ENCODE measurements at regions not wholly inside any gene's neighbourhood (a gene's known extent, or its start where the extent isn't known, plus 50 kb on each side); places are given as distances from the start of the nearest gene placed in this dataset.
"Not testable (repeated sequence)": the region's sequence is repeated elsewhere in the genome, so short reads cannot be mapped to it uniquely, and the experiment has no call there.

DNA sequence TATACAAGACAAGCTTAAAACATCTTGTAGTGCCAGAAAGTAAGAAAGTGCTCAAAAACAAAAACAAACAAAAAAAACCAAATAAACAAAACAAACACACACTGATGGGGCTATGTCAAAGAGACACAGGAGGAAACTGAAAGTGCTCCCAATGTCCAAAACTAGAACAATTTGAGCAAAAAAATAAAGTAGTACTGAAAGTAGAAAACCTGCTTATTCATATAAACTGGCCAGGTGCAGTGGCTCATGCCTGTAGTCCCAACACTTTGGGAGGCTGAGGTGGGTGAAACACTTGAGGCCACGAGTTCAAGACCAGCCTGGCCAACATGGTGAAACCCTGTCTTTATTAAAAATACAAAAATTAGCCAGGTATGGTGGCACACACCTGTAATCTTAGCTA lies 129.9 kb downstream of the GLUL start:
- DNase-seq (ENCODE audit: low read depth in 3 of 3, low spot score in 1 of 3): no peak

DNA sequence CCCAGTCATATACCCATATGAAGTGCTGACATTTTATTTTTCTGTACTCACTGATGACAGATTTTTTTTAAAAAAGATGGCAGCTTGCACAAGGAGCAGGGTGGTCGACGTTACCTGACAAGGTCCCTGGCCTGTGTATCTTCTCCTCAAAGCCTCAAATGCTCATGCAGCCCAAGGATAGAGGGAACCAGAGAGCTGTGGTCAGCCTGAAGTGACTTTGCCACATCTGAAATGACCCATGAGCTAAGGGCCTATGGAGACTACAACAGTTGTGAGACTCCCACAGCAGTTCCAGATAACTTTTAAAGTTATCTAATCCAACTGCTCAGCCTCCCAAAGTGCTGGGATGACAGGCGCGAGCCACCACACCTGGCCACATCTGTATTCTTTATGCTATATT lies 131.1 kb downstream of the GLUL start:
- DNase-seq (ENCODE audit: low read depth in 3 of 3, low spot score in 1 of 3): no peak

DNA sequence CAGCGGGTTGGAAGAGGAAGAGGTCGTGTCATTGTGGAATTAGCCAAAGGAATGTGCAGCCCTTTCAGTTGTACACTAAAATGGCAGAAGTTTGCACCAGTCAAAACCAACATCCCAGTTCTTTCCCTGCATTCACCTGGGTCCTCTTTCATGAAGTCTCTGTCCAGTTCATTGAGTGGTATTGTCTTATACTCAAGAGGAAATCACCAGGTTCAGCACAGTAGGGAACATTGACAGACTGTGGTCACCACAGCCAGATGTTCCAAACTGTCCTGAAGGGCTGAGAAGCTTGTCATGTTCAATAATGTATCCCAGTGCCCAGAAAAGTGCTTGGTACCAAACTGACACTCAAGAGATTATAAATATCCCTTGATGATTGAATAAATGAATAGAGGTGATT lies 131.6 kb downstream of the GLUL start:
- no peak for DNase-seq (ENCODE audit: low read depth in 3 of 3, low spot score in 1 of 3)

DNA sequence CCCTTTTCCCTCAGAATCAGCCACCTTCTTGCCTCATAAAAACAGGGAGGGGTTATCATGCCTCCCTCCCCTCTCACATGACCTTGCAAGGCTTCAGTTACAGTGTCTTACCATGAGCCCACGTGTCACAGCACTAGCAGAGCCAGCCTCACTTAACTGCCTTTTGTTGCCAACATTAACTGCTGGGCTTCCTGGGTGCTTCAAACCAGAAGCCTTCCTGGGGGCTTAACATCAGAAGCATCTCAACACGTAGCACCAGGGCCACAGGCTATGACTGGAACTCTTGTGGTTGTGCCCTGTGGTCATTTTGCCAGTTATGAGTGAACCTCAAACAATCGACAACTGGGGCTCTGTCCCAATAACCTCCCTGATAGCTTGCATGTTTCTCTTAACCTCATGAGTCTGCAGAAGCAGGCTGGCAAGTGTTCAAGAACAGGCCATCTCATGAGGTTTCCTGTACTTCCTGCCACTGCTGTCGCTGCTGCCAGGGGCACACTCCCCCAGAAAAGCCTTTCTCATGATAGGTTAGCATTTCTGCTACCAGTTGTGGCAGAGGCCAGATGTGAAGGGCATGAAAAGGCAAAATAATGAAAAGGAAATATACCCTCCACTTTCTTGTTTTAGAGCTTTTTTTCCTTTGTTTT lies 132.2 kb downstream of the GLUL start:
- peak in 1 of 3 donors; percentile 17 for DNase-seq (ENCODE audit: low read depth in 3 of 3, low spot score in 1 of 3)

DNA sequence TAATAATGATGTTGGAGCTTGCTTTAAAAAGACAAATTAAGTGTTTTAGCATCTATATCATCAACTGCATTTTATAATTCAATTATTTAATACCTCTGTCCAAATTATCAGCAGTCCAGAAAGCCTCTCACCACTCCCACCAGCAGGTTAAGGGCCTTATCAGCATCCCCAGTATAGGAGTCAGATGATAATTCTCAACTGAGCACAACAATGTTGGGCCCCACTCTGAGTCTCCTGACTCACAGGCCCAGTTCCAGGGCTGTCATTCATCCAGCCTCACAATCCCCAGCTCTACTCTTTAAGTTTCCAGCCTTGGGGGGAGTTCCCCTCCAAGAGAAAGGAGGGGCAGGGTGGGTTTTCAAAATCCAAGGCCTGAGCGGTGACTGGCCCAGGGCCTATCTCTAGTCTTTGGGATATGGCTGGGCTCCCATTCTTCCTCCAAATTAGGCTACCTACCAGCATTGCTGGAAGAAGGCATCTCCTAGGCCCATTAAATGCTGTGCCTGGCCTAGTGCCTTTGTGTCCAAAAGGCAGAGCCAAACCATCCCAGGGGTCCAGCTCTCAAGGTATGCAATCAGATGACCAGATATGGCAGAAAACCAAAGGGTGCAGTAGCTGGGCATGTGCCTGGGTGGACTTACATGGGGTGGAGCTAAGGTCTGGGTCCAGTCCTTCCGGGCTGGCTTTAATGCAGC lies 134.1 kb downstream of the GLUL start:
- DNase-seq (ENCODE audit: low read depth in 3 of 3, low spot score in 1 of 3): no peak

DNA sequence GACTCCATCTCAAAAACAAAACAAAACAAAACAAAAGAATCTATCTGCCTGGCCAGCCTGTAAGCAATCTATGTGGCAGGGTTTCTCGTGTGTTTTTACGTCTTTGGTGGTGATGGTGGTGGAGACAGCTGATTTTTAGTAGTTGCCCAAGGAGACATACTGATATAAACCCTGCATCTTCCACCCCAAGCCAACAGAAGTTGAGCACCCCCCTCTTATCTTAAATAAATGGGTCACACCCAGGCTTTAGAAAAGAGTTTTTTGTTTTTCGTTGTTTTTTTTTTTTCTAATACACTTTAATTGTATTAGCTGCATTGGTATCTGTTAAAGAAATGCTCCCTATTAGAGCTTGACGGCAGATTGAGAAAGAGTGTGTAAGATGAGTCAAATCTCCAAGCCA lies 134.7 kb downstream of the GLUL start:
- DNase-seq (ENCODE audit: low read depth in 3 of 3, low spot score in 1 of 3): no peak

DNA sequence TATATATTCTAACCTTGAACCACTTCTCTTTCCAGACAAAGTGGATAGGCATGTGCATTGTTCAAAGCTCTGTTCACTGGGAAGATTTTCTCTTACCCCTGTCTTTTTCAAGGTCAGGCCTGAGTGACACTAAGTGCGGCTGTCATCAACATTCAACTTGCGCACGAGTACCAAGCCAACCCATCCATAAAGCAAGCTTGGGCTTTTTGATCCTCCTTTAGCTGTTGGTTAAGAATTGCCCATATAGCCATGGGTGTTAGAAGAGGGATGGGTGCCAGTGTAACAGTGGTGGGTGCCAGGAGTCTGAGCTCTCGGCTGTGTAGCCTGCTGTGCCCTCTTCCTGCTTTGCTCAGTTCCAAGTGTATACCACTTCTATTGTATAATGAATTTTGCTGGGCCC lies 136.1 kb downstream of the GLUL start:
- no peak for DNase-seq (ENCODE audit: low read depth in 3 of 3, low spot score in 1 of 3)

DNA sequence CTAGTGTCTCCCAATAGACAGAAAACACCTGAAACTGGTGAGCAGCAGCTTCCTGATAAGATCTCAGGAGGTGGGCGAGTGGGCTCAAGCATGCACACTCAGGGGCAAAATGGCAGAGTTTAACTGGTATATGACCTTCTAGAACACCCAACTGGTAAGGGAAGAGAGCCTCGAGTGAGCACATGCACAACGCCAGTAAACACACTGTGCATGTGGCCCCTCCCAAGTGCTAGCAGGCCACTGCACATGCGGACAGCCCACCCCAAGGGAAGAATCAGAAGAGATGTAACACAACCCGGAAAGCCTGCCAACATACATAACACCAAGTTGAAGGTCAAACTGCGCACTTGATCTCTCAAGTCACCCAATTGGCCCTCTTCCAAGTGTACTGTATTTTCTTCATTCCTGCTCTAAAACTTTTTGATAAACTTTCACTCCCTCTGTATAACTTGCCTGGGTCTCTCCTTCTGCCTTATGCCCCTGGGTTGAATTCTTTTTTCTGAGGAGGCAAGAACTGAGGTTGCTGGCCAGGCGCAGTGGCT lies 138.2 kb downstream of the GLUL start:
- no peak for DNase-seq (ENCODE audit: low read depth in 3 of 3, low spot score in 1 of 3)

DNA sequence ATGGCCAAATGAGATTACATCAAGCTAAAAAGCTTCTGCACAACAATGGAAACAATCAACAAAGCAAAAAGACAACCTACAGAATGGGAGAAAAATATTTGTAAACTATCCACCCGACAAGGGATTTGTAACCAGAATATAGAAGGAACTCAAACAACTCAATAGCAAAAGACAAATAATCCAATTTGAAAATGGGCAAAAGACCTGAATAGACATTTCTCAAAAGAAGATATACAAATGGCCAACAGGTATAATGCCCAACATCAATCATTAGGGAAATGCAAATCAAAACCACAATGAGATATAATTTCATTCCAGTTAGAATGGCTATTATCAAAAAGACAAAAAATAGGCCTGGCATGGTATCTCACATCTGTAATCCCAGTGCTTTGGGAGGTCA lies 140.0 kb downstream of the GLUL start:
- no peak for DNase-seq (ENCODE audit: low read depth in 3 of 3, low spot score in 1 of 3)

DNA sequence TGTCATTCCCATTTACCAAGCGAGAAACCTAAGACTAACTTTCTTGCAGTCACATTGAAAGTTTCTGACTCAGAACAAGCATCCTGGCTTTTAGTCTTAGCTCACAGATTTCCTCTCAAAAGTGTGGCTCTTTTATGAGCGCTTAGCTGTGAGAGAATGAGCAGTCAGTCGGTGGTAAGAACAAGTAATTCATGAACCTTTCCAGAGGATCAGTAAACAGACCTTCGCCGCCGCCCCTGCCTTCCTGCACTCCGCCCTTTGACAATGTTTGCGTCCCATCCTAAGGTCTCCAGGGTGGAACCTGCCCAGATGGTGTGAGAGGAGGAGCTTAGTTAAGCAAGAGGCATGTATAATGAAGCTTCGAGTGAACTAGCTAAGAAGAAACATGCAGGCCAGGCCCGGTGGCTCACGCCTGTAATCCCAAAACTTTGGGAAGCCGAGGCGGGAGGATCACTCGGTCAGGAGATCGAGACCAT lies 142.4 kb downstream of the GLUL start:
- DNase-seq (ENCODE audit: low read depth in 3 of 3, low spot score in 1 of 3): no peak

DNA sequence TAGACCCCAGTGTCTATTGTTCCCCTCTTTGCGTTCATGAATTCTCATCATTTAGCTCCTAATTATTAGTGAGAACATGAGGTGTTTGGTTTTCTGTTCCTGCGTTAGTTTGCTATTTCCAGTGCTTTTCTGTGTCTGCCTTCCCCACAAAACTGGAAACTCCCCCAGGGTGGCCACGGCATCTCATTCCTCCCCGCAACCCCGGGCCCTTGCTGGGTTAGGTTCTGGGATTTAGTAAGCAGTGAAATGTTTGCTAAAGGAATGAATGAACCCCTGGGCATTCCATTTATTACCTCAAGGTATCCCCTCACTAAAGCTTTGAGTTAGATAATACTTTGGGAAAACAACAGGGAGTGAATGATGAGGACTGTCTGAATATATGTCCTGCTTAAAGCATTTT lies 142.9 kb downstream of the GLUL start:
- DNase-seq (ENCODE audit: low read depth in 3 of 3, low spot score in 1 of 3): no peak

DNA sequence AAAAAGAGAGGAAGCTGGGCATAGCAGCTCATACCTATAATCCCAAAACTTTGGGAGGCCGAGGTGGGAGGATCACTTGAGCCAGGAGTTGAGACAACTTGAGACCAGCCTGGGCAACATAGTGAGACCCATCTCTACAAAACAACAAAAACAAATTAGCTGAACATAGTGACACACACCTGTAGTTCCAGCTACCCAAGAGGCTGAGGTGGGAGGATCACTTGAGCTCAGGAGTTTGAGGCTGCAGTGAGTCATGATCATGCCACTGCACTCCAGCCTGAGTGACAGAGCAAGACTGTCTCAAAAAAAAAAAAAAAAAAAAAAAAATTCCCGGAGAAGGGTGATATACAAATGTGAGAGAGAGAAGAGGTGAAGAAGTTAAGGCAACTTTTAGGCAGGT lies 143.8 kb downstream of the GLUL start:
- DNase-seq (ENCODE audit: low read depth in 3 of 3, low spot score in 1 of 3): not testable (repeated sequence)

DNA sequence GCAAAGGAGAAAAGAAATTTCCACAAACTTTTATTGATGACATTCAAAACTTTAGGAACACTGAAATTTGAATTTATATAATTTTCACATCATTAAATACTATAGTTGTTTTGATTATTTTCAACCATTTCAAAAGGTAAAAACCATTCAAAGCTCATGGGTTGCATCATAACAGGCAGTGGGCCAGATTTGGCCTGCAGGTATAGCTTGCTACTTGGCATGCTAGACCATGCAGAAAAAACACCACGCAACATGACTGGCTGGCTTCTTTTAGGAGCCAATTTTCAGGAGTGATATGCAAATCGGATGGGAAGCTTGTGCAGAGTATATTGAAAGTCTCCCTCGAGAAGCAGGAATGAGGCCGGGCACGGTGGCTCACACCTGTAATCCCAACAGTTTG lies 144.8 kb downstream of the GLUL start:
- DNase-seq (ENCODE audit: low read depth in 3 of 3, low spot score in 1 of 3): no peak

DNA sequence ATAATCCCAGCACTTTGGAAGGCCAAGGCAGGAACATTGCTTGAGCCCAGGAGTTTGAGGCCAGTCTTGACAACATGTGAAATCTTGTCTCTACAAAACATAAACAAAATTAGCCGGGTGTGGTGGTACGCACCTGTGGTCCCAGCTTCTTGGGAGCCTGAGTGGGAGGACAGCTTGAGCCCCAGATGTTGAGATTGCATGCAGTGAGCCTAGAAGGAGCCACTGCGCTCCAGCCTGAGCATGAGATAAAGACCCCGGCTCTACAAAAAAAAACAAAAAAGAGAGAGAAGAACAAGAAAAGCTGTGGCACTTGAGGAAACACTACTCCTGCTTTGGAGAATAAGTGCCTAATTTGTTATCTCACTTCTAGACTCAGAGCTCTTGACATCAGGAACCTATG lies 146.6 kb downstream of the GLUL start:
- DNase-seq (ENCODE audit: low read depth in 3 of 3, low spot score in 1 of 3): no peak

DNA sequence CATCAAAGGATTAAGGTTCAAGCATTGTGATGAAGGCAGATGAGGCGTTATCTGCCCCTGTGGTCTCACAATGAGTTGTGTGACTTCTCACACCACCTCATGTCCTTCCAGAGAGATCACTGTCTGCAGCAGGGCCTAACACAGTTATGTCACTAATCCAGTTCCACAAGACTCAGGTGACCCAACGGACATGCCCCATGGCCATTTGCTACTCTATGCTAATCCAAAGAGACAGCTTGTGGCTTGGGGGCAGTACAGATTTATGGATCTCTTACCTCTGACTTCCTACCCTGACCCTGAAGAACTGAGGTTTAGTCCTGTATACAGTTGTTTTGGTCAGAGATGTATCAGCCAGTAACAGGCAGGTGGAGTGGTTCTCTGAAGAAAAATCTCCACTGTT lies 147.1 kb downstream of the GLUL start:
- DNase-seq (ENCODE audit: low read depth in 3 of 3, low spot score in 1 of 3): no peak

DNA sequence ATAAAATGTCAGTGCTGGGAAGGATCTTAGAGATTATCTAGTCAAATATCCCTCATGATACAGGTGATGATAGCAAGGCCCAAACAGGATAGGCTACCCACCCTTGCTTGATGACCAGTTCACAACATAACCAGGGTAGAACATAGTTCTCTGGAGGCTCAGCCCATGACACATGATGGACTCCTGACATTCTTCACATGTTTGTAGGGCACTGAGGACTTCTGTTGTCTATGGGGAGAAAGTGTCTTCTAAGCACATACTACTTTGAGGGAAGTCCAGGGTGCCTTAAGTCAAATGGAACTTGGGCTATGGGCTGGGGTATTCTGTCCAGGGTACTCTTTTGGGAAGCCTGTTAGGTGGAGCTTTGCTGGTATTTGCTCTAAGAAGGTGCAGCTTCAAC lies 148.9 kb downstream of the GLUL start:
- DNase-seq (ENCODE audit: low read depth in 3 of 3, low spot score in 1 of 3): no peak

DNA sequence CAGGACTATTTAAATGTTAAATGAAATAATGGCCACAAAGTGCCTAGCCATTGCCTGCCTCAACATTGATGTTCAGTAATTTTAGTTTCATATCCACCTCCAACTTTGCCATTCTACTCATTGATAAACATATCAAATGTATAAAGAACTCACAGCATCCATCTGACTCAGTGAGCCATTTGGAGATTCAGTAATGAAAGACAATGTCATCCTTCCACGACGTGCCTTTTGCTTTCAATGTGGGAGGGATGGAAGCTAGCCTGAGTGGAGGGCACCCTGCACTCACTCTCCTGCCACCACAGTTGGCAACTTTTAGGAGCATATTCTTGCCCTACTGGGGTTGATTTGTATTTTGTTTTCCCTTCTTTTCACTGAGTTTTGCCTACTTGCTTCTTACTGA lies 151.5 kb downstream of the GLUL start:
- no peak for DNase-seq (ENCODE audit: low read depth in 3 of 3, low spot score in 1 of 3)

DNA sequence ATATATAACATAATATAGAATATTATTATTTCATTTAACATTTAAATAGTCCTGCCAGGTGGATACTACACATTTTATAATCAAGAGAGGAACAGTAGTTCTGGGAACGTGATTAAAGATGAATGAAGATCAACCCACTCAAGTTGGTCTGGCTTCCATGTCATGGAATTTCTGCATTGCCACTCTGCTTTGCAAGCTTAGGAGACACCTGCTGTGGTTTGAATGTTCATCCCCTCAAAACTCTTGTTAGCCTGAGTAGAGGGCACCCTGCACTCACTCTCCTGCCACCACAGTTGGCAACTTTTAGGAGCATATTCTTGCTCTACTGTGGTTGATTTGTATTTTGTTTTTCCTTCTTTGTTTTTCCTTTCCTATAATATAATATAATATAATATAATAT lies 153.2 kb downstream of the GLUL start:
- DNase-seq (ENCODE audit: low read depth in 3 of 3, low spot score in 1 of 3): no peak

DNA sequence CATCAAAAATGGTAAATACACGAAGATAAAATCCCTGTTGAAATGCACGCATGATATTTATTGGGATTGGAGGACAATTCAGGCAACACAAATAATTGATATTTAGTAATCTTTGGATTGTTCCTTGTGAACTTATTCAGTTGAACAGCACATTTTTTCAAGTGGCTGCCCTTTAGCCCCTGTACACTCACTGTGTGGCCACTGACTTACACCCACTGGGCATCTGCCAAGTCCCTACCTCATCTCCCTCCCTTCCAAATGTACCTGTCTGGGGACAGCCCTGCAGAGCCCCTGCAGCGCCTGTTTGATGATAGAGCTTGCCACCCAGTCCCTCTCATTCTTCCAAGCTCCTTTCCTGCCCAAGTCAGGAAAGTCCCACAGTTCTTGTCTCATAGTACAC lies 154.3 kb downstream of the GLUL start:
- no peak for DNase-seq (ENCODE audit: low read depth in 3 of 3, low spot score in 1 of 3)

DNA sequence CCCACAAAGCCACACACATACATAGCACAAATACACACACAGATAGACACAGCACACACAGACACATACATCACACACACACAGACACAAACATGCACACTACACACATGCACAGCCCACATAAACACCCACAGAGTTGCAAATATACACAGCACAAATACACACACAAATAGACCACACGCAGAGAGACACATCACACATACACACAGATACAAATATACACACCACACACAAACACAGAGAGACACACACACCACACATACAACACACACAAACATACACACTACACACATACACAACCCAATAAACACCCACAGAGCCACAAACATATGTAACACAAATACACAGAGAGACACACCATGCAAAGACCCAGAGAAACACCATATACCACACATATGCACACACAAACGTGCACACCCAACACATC lies 154.9 kb downstream of the GLUL start:
- no peak for DNase-seq (ENCODE audit: low read depth in 3 of 3, low spot score in 1 of 3)

DNA sequence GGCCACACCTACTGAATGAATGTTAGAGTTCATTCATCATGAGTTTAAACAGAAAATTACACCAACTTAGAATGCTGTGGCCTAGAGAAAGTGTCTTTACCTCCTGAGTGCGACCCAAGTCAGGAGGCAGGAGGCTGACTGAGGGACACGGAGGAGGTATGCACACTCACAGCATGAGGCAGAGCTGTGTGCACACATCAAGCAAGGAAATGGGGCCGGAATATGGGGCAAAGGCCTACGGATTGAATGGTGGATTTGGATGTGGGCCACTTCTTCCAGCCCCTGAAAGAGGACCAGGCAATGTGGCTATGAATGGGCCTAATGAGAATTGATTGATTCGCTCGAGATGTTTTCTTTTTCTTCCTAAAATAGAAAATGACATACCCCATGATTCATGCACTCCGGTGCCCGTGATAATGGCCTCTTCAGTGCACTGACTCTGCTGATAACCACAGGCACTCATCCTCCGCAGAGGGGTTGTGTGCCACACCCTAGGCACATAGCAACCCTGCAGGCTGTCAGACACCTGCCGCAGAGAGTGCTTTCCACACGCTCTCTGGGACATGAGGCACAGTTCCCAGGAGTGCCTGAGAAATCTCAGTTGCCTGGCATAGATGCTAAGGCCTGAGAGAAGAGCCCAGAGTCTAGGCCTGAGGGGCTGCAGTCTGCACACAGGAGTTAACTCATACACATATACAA lies 155.5 kb downstream of the GLUL start:
- DNase-seq (ENCODE audit: low read depth in 3 of 3, low spot score in 1 of 3): no peak

DNA sequence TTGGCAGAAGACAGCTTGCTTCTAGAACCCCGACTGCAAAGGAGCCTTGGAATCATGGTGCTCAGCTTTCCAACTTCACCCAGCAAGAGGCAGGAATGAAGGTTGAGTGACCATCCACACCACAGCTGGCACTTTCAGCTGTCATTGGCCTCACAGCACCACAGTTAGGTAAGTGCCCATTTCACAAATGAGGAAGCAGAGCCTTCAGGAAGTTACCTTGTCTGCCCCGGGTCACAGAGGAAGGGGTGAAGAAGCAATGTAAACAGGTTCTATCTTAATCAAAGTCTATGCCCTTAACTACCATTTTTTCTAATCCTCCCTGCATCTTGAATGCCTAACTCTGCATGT lies 156.0 kb downstream of the GLUL start:
- DNase-seq (ENCODE audit: low read depth in 3 of 3, low spot score in 1 of 3): no peak

Data from stimulated activated CD4-positive, alpha-beta T cell treated with anti-CD3 and anti-CD28 coated beads, TNF-alpha, amount 100 ng/mL, for 1 hour (primary cell).